HepG2 (cell line): ENCODE measurements at regions not wholly inside any gene's neighbourhood (a gene's known extent, or its start where the extent isn't known, plus 50 kb on each side); places are given as distances from the start of the nearest gene placed in this dataset.

Source experiments
- ATAC-seq: fragments of 200-7000 bp; cut with Tn5 transposase; 3 replicates; pipeline ENCODE4 v1.9.1; 2020; ENCODE audit warnings: mild to moderate bottlenecking, moderate library complexity
- BruUV-seq: library from RNA; stranded (reverse); fragments of 400-500 nt; replicated peaks from 2 replicates; lab custom pipeline; 2021; lab: Mats Ljungman, UMichigan
- CTCF ChIA-PET: fragments of 300-600 bp; formaldehyde crosslinking; extraction: SDS; loops from one replicate; lab custom pipeline; 2021; ENCODE audit warnings: low total read pairs, inconsistent platforms, low intra/inter-chr PET ratio; lab: Yijun Ruan, JAX
- POLR2A ChIA-PET: fragments of 350-600 bp; sonication (Branson Sonifier 250); formaldehyde crosslinking; loops from one replicate; lab custom pipeline; 2020; ENCODE audit warnings: antibody characterized with exemption, inconsistent platforms; lab: Yijun Ruan, JAX
- DNase-seq: peaks from one replicate; pipeline ENCODE4 v3.0.0-alpha.2; 2015; ENCODE audit warnings: low spot score
- FAIRE-seq: peaks from 3 replicates; lab custom pipeline; 2011; peaks lifted over from hg19 to GRCh38; lab: Jason Lieb, UNC
- H2AFZ ChIP-seq: one replicate; pipeline ENCODE4 v1.6.1; 2011; ENCODE audit warnings: low read length, inconsistent platforms
- H3K27ac ChIP-seq: fragments of 300-600 bp; 3 replicates; pipeline ENCODE4 v1.8.0; 2011; ENCODE audit warnings: mixed run types, mild to moderate bottlenecking, mixed read lengths, low read length, inconsistent platforms; ENCODE audit not compliant: insufficient read depth; ENCODE audit errors: extremely low read length
- H3K27me3 ChIP-seq, 2 experiments: fragments of 200-600 bp in 1 of 2; 2 replicates in 1 of 2; 3 replicates in 1 of 2; pipeline versions ENCODE4 v1.6.0 to v1.8.0; 2011; ENCODE audit warnings: low read length in 2 of 2, mild to moderate bottlenecking in 2 of 2, moderate library complexity in 2 of 2, inconsistent platforms in 1 of 2; ENCODE audit not compliant: insufficient read depth in 2 of 2, control insufficient read depth in 1 of 2
- H3K36me3 ChIP-seq, 2 experiments: fragments of 200-600 bp in 1 of 2; replicated peaks in 1 of 2; 2 replicates in 1 of 2; 3 replicates in 1 of 2; pipeline versions ENCODE4 v1.5.1 to v1.8.0; 2011; ENCODE audit warnings: low read length in 2 of 2, inconsistent platforms in 1 of 2; ENCODE audit not compliant: insufficient read depth in 2 of 2, control insufficient read depth in 1 of 2
- H3K4me1 ChIP-seq: 2 replicates; pipeline ENCODE4 v1.5.1; 2012; ENCODE audit warnings: low read length, inconsistent platforms; ENCODE audit not compliant: insufficient read depth
- H3K4me2 ChIP-seq: 2 replicates; pipeline ENCODE4 v1.6.0; 2011; ENCODE audit warnings: low read depth, low read length, inconsistent platforms
- H3K4me3 ChIP-seq, 3 experiments: fragments of 200-600 bp in 1 of 3; sonication (generic), shearing (Covaris generic) in 1 of 3; replicated peaks in 1 of 3; 2 replicates each; pipeline ENCODE4 v1.5.1; 2011 to 2016; ENCODE audit warnings: low read length in 3 of 3, inconsistent platforms in 2 of 3, low read depth in 2 of 3, mild to moderate bottlenecking in 2 of 3, control low read depth in 1 of 3, mixed read lengths in 1 of 3; ENCODE audit not compliant: insufficient read depth in 1 of 3
- H3K79me2 ChIP-seq: one replicate; pipeline ENCODE4 v1.6.1; 2011; ENCODE audit warnings: low read length, inconsistent platforms; ENCODE audit not compliant: insufficient read depth
- H3K9ac ChIP-seq: 2 replicates; pipeline ENCODE4 v1.6.0; 2011; ENCODE audit warnings: mild to moderate bottlenecking, low read depth, low read length, inconsistent platforms; ENCODE audit not compliant: insufficient read depth
- H3K9me3 ChIP-seq: 2 replicates; pipeline ENCODE4 v1.5.1; 2012; ENCODE audit warnings: mild to moderate bottlenecking, low read length
- H4K20me1 ChIP-seq: 2 replicates; pipeline ENCODE4 v1.6.0; 2011; ENCODE audit warnings: inconsistent platforms, mild to moderate bottlenecking, low read length, moderate library complexity; ENCODE audit not compliant: insufficient read depth
- MAFF ChIP-seq: IDR thresholded peaks from 2 replicates; pipeline ENCODE4 v1.6.1; 2011; ENCODE audit warnings: low read depth, low read length, improper control_type of control experiment
- MAFK ChIP-seq, 2 experiments: IDR thresholded peaks in 1 of 2; conservative IDR thresholded peaks in 1 of 2; 2 replicates each; pipeline ENCODE4 v1.6.1; 2011; ENCODE audit warnings: improper control_type of control experiment in 2 of 2, low read length in 2 of 2
- PHF8 ChIP-seq: sonication (generic); formaldehyde crosslinking; IDR thresholded peaks from 2 replicates; pipeline ENCODE4 v1.5.0; 2020; ENCODE audit warnings: missing genetic modification reagents
- TRIM24 ChIP-seq: sonication (generic); formaldehyde crosslinking; IDR thresholded peaks from 2 replicates; pipeline ENCODE4 v1.8.0; 2022; ENCODE audit warnings: mild to moderate bottlenecking, missing genetic modification reagents
- ZFP90 ChIP-seq: sonication (generic); formaldehyde crosslinking; IDR thresholded peaks from 2 replicates; pipeline ENCODE4 v1.8.0; 2022; ENCODE audit warnings: missing genetic modification reagents, mild to moderate bottlenecking, inconsistent platforms, borderline replicate concordance
- ZNF710 ChIP-seq: sonication (generic); formaldehyde crosslinking; IDR thresholded peaks from 2 replicates; pipeline ENCODE4 v1.5.0; 2020; ENCODE audit warnings: mild to moderate bottlenecking, missing genetic modification reagents, borderline replicate concordance
- ZNF720 ChIP-seq: sonication (generic); formaldehyde crosslinking; IDR thresholded peaks from 2 replicates; pipeline ENCODE4 v1.4.0; 2020; ENCODE audit warnings: missing genetic modification reagents
- ZNF891 ChIP-seq: sonication (generic); formaldehyde crosslinking; IDR thresholded peaks from 2 replicates; pipeline ENCODE4 v1.5.0; 2020; ENCODE audit warnings: mild to moderate bottlenecking, missing genetic modification reagents
- WGBS: methylation state at CpG from one replicate; pipeline ENCODE4 v1.1.6; 2017; ENCODE audit warnings: low lambda C conversion rate; 5-methylcytosine and 5-hydroxymethylcytosine counted together
- in situ Hi-C: cut with HindIII; loops from 2 replicates; pipeline ENCODE4 v1.10.0; 2017; ENCODE audit warnings: low pct_unique_long_range_greater_than_20kb; ENCODE audit not compliant: extremely low pct_ligation_motif_present
- intact Hi-C: fragments of 100-400 bp; cut with micrococcal nuclease; formaldehyde crosslinking; loops from one replicate; pipeline ENCODE4 v1.10.0; 2022; ENCODE audit not compliant: unreplicated experiment

DNA sequence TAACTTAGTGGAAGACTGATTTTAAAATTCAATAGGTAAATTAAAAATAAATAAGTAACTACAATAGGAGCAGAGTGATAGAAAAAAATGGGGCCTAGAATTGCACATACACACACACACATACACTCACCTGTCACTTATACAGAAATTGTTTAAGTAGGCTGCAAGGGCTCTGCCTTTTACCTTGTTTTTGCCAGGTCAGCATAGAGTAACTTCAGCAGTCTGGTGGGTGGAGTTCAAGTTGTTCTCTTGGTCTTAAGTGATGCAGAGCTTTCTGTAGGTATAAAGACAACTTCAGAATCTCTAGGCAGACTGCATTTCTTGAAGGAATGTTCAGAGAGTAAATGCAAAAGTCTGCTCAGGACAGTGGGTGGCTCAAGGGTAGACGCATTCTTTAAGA is 457.0 kb downstream of the INHBA start:
- intact Hi-C loops, result no loop called here
- H3K27me3 ChIP-seq, result no peaks in the 10 kb centered on the region
- CTCF ChIA-PET, result no interaction called here
- no peak overlapping the region for H3K27ac ChIP-seq
- POLR2A ChIA-PET, result no interaction called here
- no peak overlapping the region for H3K4me3 ChIP-seq
- TF ChIP-seq ZNF720 (no peak), MAFF (peak; percentile 69), MAFK (conservative IDR thresholded peaks at IDR 0.05 in 1 of 2, IDR thresholded peaks at IDR 0.05 in 1 of 2; ENCODE audit: low read length in 2 of 2) (peak; percentile 74 to 81)
- in situ Hi-C loops, result no loop called here
- ATAC-seq (no peak), FAIRE-seq (no peak), DNase-seq (no peak)
- no peaks in the 10 kb centered on the region for H3K4me1 ChIP-seq
- H3K4me2 ChIP-seq, result no peak overlapping the region
- no peak overlapping the region for H3K9ac ChIP-seq
- H3K79me2 ChIP-seq, result no peaks in the 10 kb centered on the region
- H3K9me3 ChIP-seq, result no peaks in the 10 kb centered on the region
- H3K36me3 ChIP-seq, result no peaks in the 10 kb centered on the region
- WGBS, result 0% methylated on average over 1 of the region's 1 CpG
- H4K20me1 ChIP-seq, result no peaks in the 10 kb centered on the region
- no TSS peak for BruUV-seq
- no peak overlapping the region for H2AFZ ChIP-seq

DNA sequence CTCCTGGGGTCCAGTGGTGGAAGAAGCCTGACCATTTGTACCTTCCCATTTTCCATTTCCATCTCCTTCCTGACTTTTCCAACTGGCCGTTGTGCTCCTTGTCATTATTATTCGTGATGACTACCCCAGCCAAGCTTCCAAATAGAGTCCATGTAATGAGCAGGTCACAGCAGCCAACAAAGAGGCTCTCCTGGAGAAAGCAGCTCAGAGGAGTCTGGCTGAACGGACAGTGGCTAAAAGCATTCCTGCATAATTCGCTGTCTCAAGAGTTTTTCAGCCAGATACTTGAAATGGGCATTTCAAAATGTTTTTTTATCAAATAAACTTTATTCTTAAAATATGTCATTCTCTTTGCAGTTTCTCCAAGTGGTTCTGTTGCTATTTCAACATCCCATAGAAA is 458.6 kb downstream of the INHBA start:
- ATAC-seq (no peak), DNase-seq (no peak), FAIRE-seq (no peak)
- Histone ChIP-seq H3K4me1 (no peaks in the 10 kb centered on the region), H2AFZ (no peak overlapping the region), H3K9me3 (no peaks in the 10 kb centered on the region), H3K27me3 (no peaks in the 10 kb centered on the region), H3K79me2 (no peaks in the 10 kb centered on the region), H3K36me3 (no peaks in the 10 kb centered on the region), H3K4me2 (no peak overlapping the region), H3K27ac (no peak overlapping the region), H3K9ac (no peak overlapping the region), H3K4me3 (no peak overlapping the region), H4K20me1 (no peaks in the 10 kb centered on the region)
- no TSS peak for BruUV-seq
- in situ Hi-C loops (no loop called here), intact Hi-C loops (no loop called here)
- WGBS, result 6% methylated on average over 4 of the region's 4 CpGs
- no peak for TF ChIP-seq PHF8 (CRISPR knock-in tag)
- no peak for TF ChIP-seq ZNF891
- TF ChIP-seq ZFP90 (CRISPR knock-in tag), result no peak
- no peak for TF ChIP-seq ZNF710 (CRISPR knock-in tag)
- TF ChIP-seq TRIM24 (CRISPR knock-in tag), result no peak
- ChIA-PET POLR2A (no interaction called here), CTCF (no interaction called here)
